CD4-positive, CD25-positive, alpha-beta regulatory T cell (primary cell): ENCODE measurements at regions not wholly inside any gene's neighbourhood (a gene's known extent, or its start where the extent isn't known, plus 50 kb on each side); places are given as distances from the start of the nearest gene placed in this dataset.

Source experiments
- ATAC-seq, 2 donors: fragments of 150-1000 bp; cut with Tn5 transposase; one replicate each; pipeline ENCODE4 v1.10.0; 2021; ENCODE audit warnings: low read depth in 2 of 2, moderate number of reproducible peaks in 2 of 2, moderate library complexity in 1 of 2
- DNase-seq, 3 donors: peaks; one replicate each; pipeline versions ENCODE4 v3.0.0 to v3.0.0-alpha.2; 2012 to 2022; ENCODE audit warnings: mixed read lengths in 1 of 3
- H3K27ac ChIP-seq: one replicate; pipeline ENCODE4 v1.7.0; 2013; ENCODE audit warnings: mild to moderate bottlenecking, low read length; ENCODE audit not compliant: insufficient read depth, poor library complexity, severe bottlenecking
- H3K27me3 ChIP-seq: one replicate; pipeline ENCODE4 v1.7.0; 2013; ENCODE audit warnings: low read length; ENCODE audit not compliant: control insufficient read depth, insufficient read depth
- H3K36me3 ChIP-seq: one replicate; pipeline ENCODE4 v1.7.0; 2013; ENCODE audit warnings: mild to moderate bottlenecking, low read length, moderate library complexity; ENCODE audit not compliant: control insufficient read depth, insufficient read depth
- H3K4me1 ChIP-seq: 2 replicates; pipeline ENCODE4 v1.7.0; 2013; ENCODE audit warnings: mild to moderate bottlenecking, low read length; ENCODE audit not compliant: insufficient read depth, control insufficient read depth, poor library complexity, severe bottlenecking
- H3K4me3 ChIP-seq: one replicate; pipeline ENCODE4 v1.7.0; 2013; ENCODE audit warnings: low read depth, mild to moderate bottlenecking, low read length, moderate library complexity
- H3K9me3 ChIP-seq, 2 experiments: 1 replicate in 1 of 2; 2 replicates in 1 of 2; pipeline ENCODE4 v1.7.0; 2013; ENCODE audit warnings: low read length in 2 of 2, mild to moderate bottlenecking in 1 of 2, moderate library complexity in 1 of 2; ENCODE audit not compliant: control insufficient read depth in 2 of 2
- H3K27ac Mint-ChIP-seq, 3 donors: one replicate each; pipeline ENCODE4 v1.8.0; 2020 to 2022; ENCODE audit warnings: mild to moderate bottlenecking in 3 of 3, mixed read lengths in 3 of 3, moderate library complexity in 2 of 3
- H3K27me3 Mint-ChIP-seq: one replicate; pipeline ENCODE4 v1.8.0; 2022; ENCODE audit warnings: mild to moderate bottlenecking, mixed read lengths
- H3K36me3 Mint-ChIP-seq: one replicate; pipeline ENCODE4 v1.8.0; 2020; ENCODE audit warnings: mixed read lengths
- H3K4me1 Mint-ChIP-seq, 4 donors: one replicate each; pipeline ENCODE4 v1.8.0; 2020 to 2022; ENCODE audit warnings: mixed read lengths in 4 of 4, mild to moderate bottlenecking in 1 of 4
- H3K4me3 Mint-ChIP-seq, 4 donors: one replicate each; pipeline ENCODE4 v1.8.0; 2020 to 2022; ENCODE audit warnings: mild to moderate bottlenecking in 4 of 4, mixed read lengths in 4 of 4, moderate library complexity in 3 of 4
- H3K9me3 Mint-ChIP-seq, 7 donors: one replicate each; pipeline ENCODE4 v1.8.0; 2020 to 2022; ENCODE audit warnings: mixed read lengths in 7 of 7, mild to moderate bottlenecking in 3 of 7, moderate library complexity in 2 of 7

GRCh38 chr1:116463730-116464129, 90.7 kb downstream of the ATP1A1 start:
- peaks cover 3% of the 10 kb centered on the region for H3K36me3 Mint-ChIP-seq
- Histone ChIP-seq H3K36me3 (no peaks in the 10 kb centered on the region), H3K27ac (no peak overlapping the region), H3K27me3 (no peaks in the 10 kb centered on the region), H3K4me3 (no peak overlapping the region), H3K4me1 (no peaks in the 10 kb centered on the region), H3K9me3 (no peaks in the 10 kb centered on the region)
- H3K27me3 Mint-ChIP-seq = no peaks in the 10 kb centered on the region
- H3K27ac Mint-ChIP-seq = no peak overlapping the region
- no peak overlapping the region for H3K4me3 Mint-ChIP-seq
- no peaks in the 10 kb centered on the region for H3K9me3 Mint-ChIP-seq
- no peak for ATAC-seq
- H3K4me1 Mint-ChIP-seq = no peaks in the 10 kb centered on the region
- no peak for DNase-seq
